HEK293 (cell line): ENCODE measurements at regions not wholly inside any gene's neighbourhood (a gene's known extent, or its start where the extent isn't known, plus 50 kb on each side); places are given as distances from the start of the nearest gene placed in this dataset.

Experiments
- AEBP2 ChIP-seq: fragments of 450-650 bp; formaldehyde crosslinking; IDR thresholded peaks from 2 replicates; pipeline ENCODE4 v1.5.1; 2016; ENCODE audit warnings: missing biosample characterization, missing genetic modification characterization, borderline replicate concordance
- GLI4 ChIP-seq: fragments of 450-650 bp; formaldehyde crosslinking; IDR thresholded peaks from 2 replicates; pipeline ENCODE4 v1.5.1; 2016; ENCODE audit warnings: missing biosample characterization, missing genetic modification characterization
- GLIS1 ChIP-seq: fragments of 450-650 bp; formaldehyde crosslinking; IDR thresholded peaks from 2 replicates; pipeline ENCODE4 v1.5.1; 2016; ENCODE audit warnings: missing biosample characterization, missing genetic modification characterization
- HIC1 ChIP-seq: fragments of 450-650 bp; formaldehyde crosslinking; IDR thresholded peaks from 2 replicates; pipeline ENCODE4 v1.5.1; 2016; ENCODE audit warnings: missing biosample characterization, missing genetic modification characterization
- MYNN ChIP-seq: fragments of 450-650 bp; formaldehyde crosslinking; IDR thresholded peaks from 2 replicates; pipeline ENCODE4 v1.5.1; 2016; ENCODE audit warnings: missing biosample characterization, missing genetic modification characterization, borderline replicate concordance
- MZF1 ChIP-seq: fragments of 450-650 bp; formaldehyde crosslinking; IDR thresholded peaks from 2 replicates; pipeline ENCODE4 v1.5.1; 2017; ENCODE audit warnings: missing biosample characterization, missing genetic modification characterization, borderline replicate concordance
- SP7 ChIP-seq: fragments of 450-650 bp; formaldehyde crosslinking; IDR thresholded peaks from 2 replicates; pipeline ENCODE4 v1.5.1; 2016; ENCODE audit warnings: missing biosample characterization, missing genetic modification characterization
- TRIM28 ChIP-seq: IDR thresholded peaks from 2 replicates; pipeline ENCODE4 v1.6.1; 2011; ENCODE audit warnings: low read length, control low read depth, borderline replicate concordance
- ZBTB11 ChIP-seq: fragments of 450-650 bp; formaldehyde crosslinking; conservative IDR thresholded peaks from 2 replicates; pipeline ENCODE4 v1.5.1; 2016; ENCODE audit warnings: low read depth, missing biosample characterization, missing genetic modification characterization
- ZBTB17 ChIP-seq: fragments of 450-650 bp; formaldehyde crosslinking; IDR thresholded peaks from 2 replicates; pipeline ENCODE4 v1.5.1; 2016; ENCODE audit warnings: missing biosample characterization, missing genetic modification characterization
- ZBTB7A ChIP-seq: fragments of 450-650 bp; formaldehyde crosslinking; IDR thresholded peaks from 2 replicates; pipeline ENCODE4 v1.5.1; 2016; ENCODE audit warnings: low read depth, missing biosample characterization, missing genetic modification characterization
- ZBTB8A ChIP-seq: fragments of 450-650 bp; formaldehyde crosslinking; IDR thresholded peaks from 2 replicates; pipeline ENCODE4 v1.5.1; 2016; ENCODE audit warnings: missing biosample characterization, missing genetic modification characterization
- ZNF157 ChIP-seq: fragments of 450-650 bp; formaldehyde crosslinking; IDR thresholded peaks from 2 replicates; pipeline ENCODE4 v1.5.1; 2016; ENCODE audit warnings: missing biosample characterization, missing genetic modification characterization
- ZNF311 ChIP-seq: fragments of 450-650 bp; formaldehyde crosslinking; IDR thresholded peaks from 2 replicates; pipeline ENCODE4 v1.5.1; 2017; ENCODE audit warnings: missing biosample characterization, missing genetic modification characterization, borderline replicate concordance
- ZNF341 ChIP-seq: fragments of 450-650 bp; formaldehyde crosslinking; IDR thresholded peaks from 2 replicates; pipeline ENCODE4; 2016; ENCODE audit warnings: low read depth, missing biosample characterization, missing genetic modification characterization
- ZNF350 ChIP-seq: fragments of 450-650 bp; formaldehyde crosslinking; IDR thresholded peaks from 2 replicates; pipeline ENCODE4 v1.5.0; 2017; ENCODE audit warnings: missing biosample characterization, mild to moderate bottlenecking, missing genetic modification characterization
- ZNF354C ChIP-seq: fragments of 450-650 bp; formaldehyde crosslinking; IDR thresholded peaks from 2 replicates; pipeline ENCODE4 v1.5.1; 2016; ENCODE audit warnings: missing biosample characterization, missing genetic modification characterization, low read depth, borderline replicate concordance
- ZNF501 ChIP-seq: fragments of 450-650 bp; formaldehyde crosslinking; IDR thresholded peaks from 2 replicates; pipeline ENCODE4 v1.5.1; 2016; ENCODE audit warnings: missing biosample characterization, missing genetic modification characterization
- ZNF521 ChIP-seq: fragments of 450-650 bp; formaldehyde crosslinking; IDR thresholded peaks from 2 replicates; pipeline ENCODE4 v1.5.1; 2017; ENCODE audit warnings: missing biosample characterization, mild to moderate bottlenecking, missing genetic modification characterization
- ZNF571 ChIP-seq: fragments of 450-650 bp; formaldehyde crosslinking; IDR thresholded peaks from 2 replicates; pipeline ENCODE4 v1.5.0; 2017; ENCODE audit warnings: missing biosample characterization, missing genetic modification characterization
- ZNF596 ChIP-seq: fragments of 450-650 bp; IDR thresholded peaks from 2 replicates; pipeline ENCODE4 v1.5.0; 2018; ENCODE audit warnings: missing biosample characterization, mild to moderate bottlenecking, missing genetic modification characterization, moderate library complexity
- ZNF624 ChIP-seq: fragments of 450-650 bp; formaldehyde crosslinking; IDR thresholded peaks from 2 replicates; pipeline ENCODE4 v1.5.1; 2017; ENCODE audit warnings: missing biosample characterization, missing genetic modification characterization
- ZNF645 ChIP-seq: fragments of 450-650 bp; formaldehyde crosslinking; IDR thresholded peaks from 2 replicates; pipeline ENCODE4; 2016; ENCODE audit warnings: missing biosample characterization, missing genetic modification characterization
- ZSCAN16 ChIP-seq: fragments of 450-650 bp; formaldehyde crosslinking; IDR thresholded peaks from 2 replicates; pipeline ENCODE4 v1.5.1; 2016; ENCODE audit warnings: missing biosample characterization, missing genetic modification characterization
- TF ChIP-seq, protein P1 (sequence below): fragments of 450-650 bp; IDR thresholded peaks from 2 replicates; pipeline ENCODE4 v1.5.1; 2018; ENCODE audit warnings: missing biosample characterization, mild to moderate bottlenecking, missing genetic modification characterization
- TF ChIP-seq, protein P2 (sequence below): fragments of 450-650 bp; formaldehyde crosslinking; IDR thresholded peaks from 2 replicates; pipeline ENCODE4 v1.5.1; 2017; ENCODE audit warnings: missing biosample characterization, missing genetic modification characterization
- TF ChIP-seq, protein P3 (sequence below): fragments of 450-650 bp; formaldehyde crosslinking; IDR thresholded peaks from 2 replicates; pipeline ENCODE4 v1.5.1; 2016; ENCODE audit warnings: missing biosample characterization, missing genetic modification characterization

GRCh38 chr14:59028476-59029202, 159.8 kb upstream of the DAAM1 start (continued):
- no peak for TF ChIP-seq MYNN (tag by site-specific recombination)
- no peak for TF ChIP-seq ZSCAN16 (tag by site-specific recombination)
- no peak for TF ChIP-seq ZNF645
- no peak for TF ChIP-seq ZNF521 (tag by site-specific recombination)
- 0 out of 2 replicates have a peak, but pooled peaks have one; percentile 6 for TF ChIP-seq ZBTB8A (tag by site-specific recombination)
- TF ChIP-seq, protein P1, sequence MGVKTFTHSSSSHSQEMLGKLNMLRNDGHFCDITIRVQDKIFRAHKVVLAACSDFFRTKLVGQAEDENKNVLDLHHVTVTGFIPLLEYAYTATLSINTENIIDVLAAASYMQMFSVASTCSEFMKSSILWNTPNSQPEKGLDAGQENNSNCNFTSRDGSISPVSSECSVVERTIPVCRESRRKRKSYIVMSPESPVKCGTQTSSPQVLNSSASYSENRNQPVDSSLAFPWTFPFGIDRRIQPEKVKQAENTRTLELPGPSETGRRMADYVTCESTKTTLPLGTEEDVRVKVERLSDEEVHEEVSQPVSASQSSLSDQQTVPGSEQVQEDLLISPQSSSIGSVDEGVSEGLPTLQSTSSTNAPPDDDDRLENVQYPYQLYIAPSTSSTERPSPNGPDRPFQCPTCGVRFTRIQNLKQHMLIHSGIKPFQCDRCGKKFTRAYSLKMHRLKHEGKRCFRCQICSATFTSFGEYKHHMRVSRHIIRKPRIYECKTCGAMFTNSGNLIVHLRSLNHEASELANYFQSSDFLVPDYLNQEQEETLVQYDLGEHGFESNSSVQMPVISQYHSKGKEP (tag by site-specific recombination) = no peak
- TF ChIP-seq, protein P2, sequence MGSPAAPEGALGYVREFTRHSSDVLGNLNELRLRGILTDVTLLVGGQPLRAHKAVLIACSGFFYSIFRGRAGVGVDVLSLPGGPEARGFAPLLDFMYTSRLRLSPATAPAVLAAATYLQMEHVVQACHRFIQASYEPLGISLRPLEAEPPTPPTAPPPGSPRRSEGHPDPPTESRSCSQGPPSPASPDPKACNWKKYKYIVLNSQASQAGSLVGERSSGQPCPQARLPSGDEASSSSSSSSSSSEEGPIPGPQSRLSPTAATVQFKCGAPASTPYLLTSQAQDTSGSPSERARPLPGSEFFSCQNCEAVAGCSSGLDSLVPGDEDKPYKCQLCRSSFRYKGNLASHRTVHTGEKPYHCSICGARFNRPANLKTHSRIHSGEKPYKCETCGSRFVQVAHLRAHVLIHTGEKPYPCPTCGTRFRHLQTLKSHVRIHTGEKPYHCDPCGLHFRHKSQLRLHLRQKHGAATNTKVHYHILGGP (tag by site-specific recombination) = no peak
- no peak for TF ChIP-seq ZNF354C (tag by site-specific recombination)
- no peak for TF ChIP-seq ZNF350
- no peak for TF ChIP-seq ZNF624
- TF ChIP-seq GLI4 (tag by site-specific recombination) = no peak
- no peak for TF ChIP-seq MZF1 (tag by site-specific recombination)
- TF ChIP-seq GLIS1 (tag by site-specific recombination) = peak; percentile 94
- no peak for TF ChIP-seq ZNF341 (tag by site-specific recombination)
- no peak for TF ChIP-seq ZNF157
- no peak for TF ChIP-seq ZNF501 (tag by site-specific recombination)
- no peak for TF ChIP-seq HIC1
- peak; percentile 37; the same call in 1 of the 2 replicates for TF ChIP-seq ZBTB17 (tag by site-specific recombination)
- no peak for TF ChIP-seq ZNF571
- TF ChIP-seq SP7 (tag by site-specific recombination) = peak; percentile 19; the same call in 1 of the 2 replicates
- peak; percentile 61; the same call in 1 of the 2 replicates for TF ChIP-seq TRIM28
- TF ChIP-seq ZNF311 (tag by site-specific recombination) = no peak
- TF ChIP-seq AEBP2 = no peak
- TF ChIP-seq ZBTB7A (tag by site-specific recombination) = no peak
- TF ChIP-seq ZBTB11 (tag by site-specific recombination) = no peak
- TF ChIP-seq, protein P3, sequence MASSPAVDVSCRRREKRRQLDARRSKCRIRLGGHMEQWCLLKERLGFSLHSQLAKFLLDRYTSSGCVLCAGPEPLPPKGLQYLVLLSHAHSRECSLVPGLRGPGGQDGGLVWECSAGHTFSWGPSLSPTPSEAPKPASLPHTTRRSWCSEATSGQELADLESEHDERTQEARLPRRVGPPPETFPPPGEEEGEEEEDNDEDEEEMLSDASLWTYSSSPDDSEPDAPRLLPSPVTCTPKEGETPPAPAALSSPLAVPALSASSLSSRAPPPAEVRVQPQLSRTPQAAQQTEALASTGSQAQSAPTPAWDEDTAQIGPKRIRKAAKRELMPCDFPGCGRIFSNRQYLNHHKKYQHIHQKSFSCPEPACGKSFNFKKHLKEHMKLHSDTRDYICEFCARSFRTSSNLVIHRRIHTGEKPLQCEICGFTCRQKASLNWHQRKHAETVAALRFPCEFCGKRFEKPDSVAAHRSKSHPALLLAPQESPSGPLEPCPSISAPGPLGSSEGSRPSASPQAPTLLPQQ = peak; percentile 19; the same call in 1 of the 2 replicates
- no peak for TF ChIP-seq ZNF596
